ENCODE measurements at regions not wholly inside any gene's neighbourhood (a gene's known extent, or its start where the extent isn't known, plus 50 kb on each side); places are given as distances from the start of the nearest gene placed in this dataset.
"Not testable (repeated sequence)": the region's sequence is repeated elsewhere in the genome, so short reads cannot be mapped to it uniquely, and the experiment has no call there.

- no peak for DNase-seq
These were observed 180.6 kb upstream of the CAND1 start for GRCh38 chr12:67088401-67089118.

GRCh38 chr12:67091204-67091603 lies 178.0 kb upstream of the CAND1 start:
- no peak for DNase-seq

- DNase-seq, result no peak
These were observed 177.5 kb upstream of the CAND1 start for GRCh38 chr12:67091678-67092077.

GRCh38 chr12:67092934-67093333 lies 176.2 kb upstream of the CAND1 start:
- DNase-seq, result not testable (repeated sequence)

GRCh38 chr12:67096533-67097318 lies 172.4 kb upstream of the CAND1 start:
- no peak for DNase-seq

GRCh38 chr12:67099858-67100257 lies 169.3 kb upstream of the CAND1 start:
- no peak for DNase-seq

GRCh38 chr12:67103521-67103920 lies 165.6 kb upstream of the CAND1 start:
- DNase-seq, result no peak

GRCh38 chr12:67107235-67107634 lies 161.9 kb upstream of the CAND1 start:
- no peak for DNase-seq

GRCh38 chr12:67107751-67108269 lies 161.3 kb upstream of the CAND1 start:
- no peak for DNase-seq

- DNase-seq, result not testable (repeated sequence)
These were observed 158.8 kb upstream of the CAND1 start for GRCh38 chr12:67110345-67110744.

GRCh38 chr12:67111182-67111581 lies 158.0 kb upstream of the CAND1 start:
- no peak for DNase-seq

- no peak for DNase-seq
These were observed 156.6 kb upstream of the CAND1 start for GRCh38 chr12:67112586-67112985.

- no peak for DNase-seq
These were observed 153.0 kb upstream of the CAND1 start for GRCh38 chr12:67116134-67116533.

GRCh38 chr12:67122584-67122983 lies 146.6 kb upstream of the CAND1 start:
- DNase-seq, result no peak

GRCh38 chr12:67137256-67137655 lies 131.9 kb upstream of the CAND1 start:
- DNase-seq, result no peak

GRCh38 chr12:67141296-67142018 lies 127.7 kb upstream of the CAND1 start:
- DNase-seq, result no peak

GRCh38 chr12:67145692-67146091 lies 123.5 kb upstream of the CAND1 start:
- no peak for DNase-seq

- DNase-seq, result no peak
These were observed 122.1 kb upstream of the CAND1 start for GRCh38 chr12:67147030-67147429.

- no peak for DNase-seq
These were observed 121.7 kb upstream of the CAND1 start for GRCh38 chr12:67147447-67147846.

- no peak for DNase-seq
These were observed 120.9 kb upstream of the CAND1 start for GRCh38 chr12:67148265-67148664.

GRCh38 chr12:67151886-67152285 lies 117.3 kb upstream of the CAND1 start:
- DNase-seq, result no peak

- no peak for DNase-seq
These were observed 116.7 kb upstream of the CAND1 start for GRCh38 chr12:67152451-67152850.

GRCh38 chr12:67154901-67155300 lies 114.3 kb upstream of the CAND1 start:
- no peak for DNase-seq

GRCh38 chr12:67155863-67156262 lies 113.3 kb upstream of the CAND1 start:
- DNase-seq, result no peak
